HG03565 (cell line): ENCODE measurements at regions not wholly inside any gene's neighbourhood (a gene's known extent, or its start where the extent isn't known, plus 50 kb on each side); places are given as distances from the start of the nearest gene placed in this dataset.
A peak's percentile ranks its signal among the peaks of the same experiment; 100 is the strongest.

ENCODE experiments used
- ATAC-seq: cut with Tn5 transposase; IDR thresholded peaks from one replicate; pipeline ENCODE4 v1.9.1; 2021; ENCODE audit warnings: mild to moderate bottlenecking, moderate library complexity; ENCODE audit not compliant: unreplicated experiment

DNA sequence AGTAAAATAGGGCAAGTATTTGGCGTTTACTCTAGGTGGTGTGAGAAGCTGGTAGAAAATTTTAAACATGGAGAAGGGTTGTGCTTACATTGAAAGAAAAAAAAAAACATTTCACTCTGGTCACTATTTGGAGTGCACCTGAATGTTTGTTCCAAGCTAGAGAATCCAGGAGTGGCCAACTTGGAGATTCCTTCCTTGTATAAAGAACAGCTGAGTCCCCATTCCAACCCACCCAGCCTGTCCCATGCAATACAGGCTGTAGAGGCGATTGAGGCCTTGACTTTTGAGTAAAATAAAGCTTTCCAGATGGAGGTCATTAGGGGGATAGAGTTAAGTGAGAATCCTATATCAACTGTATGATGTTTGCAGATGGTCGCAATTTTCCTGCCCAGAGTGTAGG, 203.8 kb upstream of the SYT4 start:
- no peak for ATAC-seq

- no peak for ATAC-seq
Observed at GRCh38 chr18:43482136-43482535, 204.8 kb upstream of the SYT4 start.

DNA sequence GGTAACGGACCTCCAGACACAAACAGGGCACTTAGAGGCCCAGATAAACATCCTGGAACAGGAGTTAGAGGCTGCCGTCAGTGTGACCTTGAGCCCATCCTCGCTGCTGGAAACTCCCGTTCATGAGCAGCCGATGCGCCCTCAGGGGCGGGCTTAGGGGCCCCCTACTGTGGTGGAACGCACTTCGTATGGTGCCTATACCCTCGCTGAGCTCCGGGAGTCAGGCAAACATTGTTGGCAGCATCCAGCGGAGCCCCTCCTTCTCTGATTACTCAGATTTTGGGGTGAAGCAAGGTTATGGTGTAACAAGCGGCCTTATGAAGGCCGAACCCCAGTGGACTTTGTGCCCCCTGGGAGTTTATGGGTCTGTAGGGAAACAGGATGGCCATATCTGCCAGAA, 205.3 kb upstream of the SYT4 start:
- ATAC-seq, result no peak

- ATAC-seq, result no peak
Observed at GRCh38 chr18:43484710-43485109, 207.4 kb upstream of the SYT4 start.

DNA sequence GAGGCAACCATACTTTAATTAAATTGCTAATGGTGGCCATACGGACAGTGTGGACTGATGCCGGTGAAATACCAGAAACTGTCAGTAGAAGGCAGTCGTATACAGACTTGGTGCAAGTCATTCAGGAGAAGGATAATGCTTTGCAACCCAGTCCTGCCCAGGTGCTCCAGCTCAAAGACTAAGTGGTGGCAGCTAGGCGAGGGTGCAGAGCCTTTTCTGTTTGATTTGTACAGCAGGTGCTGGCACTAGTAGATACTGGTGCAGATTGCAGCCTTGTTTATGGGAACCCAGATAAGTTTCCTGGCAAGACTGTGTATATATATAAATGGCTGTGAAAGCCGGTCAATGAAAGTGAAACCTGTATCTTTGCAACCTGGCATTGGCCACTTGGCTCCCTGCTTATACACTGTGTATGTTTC, 208.3 kb upstream of the SYT4 start:
- no peak for ATAC-seq

GRCh38 chr18:43486462-43486861, 209.2 kb upstream of the SYT4 start:
- no peak for ATAC-seq

DNA sequence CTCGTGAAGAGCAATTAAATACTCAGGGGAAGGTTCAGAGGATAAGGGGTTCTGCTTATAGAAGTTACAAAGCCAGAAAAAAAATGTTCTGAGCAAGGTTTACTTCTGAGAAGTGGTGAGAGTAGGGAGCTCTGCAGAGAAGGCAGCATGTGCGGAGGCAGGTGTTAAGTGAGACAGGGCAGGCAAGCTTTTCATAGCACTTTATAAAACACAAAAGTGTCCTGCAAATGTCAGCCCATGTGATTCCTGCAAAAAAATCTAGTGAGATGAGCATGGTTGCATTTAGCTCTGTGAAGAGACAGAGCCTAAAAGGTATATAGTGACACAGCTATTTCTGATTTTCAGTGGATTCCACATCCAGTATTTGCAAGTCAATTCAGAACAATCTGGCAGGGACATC, 223.8 kb upstream of the SYT4 start:
- ATAC-seq, result no peak

GRCh38 chr18:43506935-43507334, 229.6 kb upstream of the SYT4 start:
- no peak for ATAC-seq

- no peak for ATAC-seq
Observed at GRCh38 chr18:43507842-43508481, 230.7 kb upstream of the SYT4 start.

DNA sequence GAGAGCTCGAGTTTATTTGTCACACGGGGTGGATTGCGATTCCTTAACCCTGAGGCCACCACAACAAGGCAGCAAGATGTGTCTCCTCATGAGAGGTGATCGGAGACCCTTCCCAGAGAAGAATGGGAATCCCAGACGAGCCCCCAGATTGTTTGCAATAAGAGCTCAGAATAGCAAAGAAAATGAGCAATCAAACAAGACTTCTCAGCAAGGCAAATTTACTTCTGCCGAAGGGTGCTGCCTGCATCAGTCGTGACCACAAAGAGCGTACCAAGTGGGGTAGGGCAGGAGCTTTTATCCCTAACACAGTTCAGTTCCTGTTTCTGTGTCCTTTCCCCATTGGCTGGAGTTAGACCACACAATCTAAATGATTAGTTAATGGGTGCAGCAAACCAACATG, 237.5 kb upstream of the SYT4 start:
- no peak for ATAC-seq

DNA sequence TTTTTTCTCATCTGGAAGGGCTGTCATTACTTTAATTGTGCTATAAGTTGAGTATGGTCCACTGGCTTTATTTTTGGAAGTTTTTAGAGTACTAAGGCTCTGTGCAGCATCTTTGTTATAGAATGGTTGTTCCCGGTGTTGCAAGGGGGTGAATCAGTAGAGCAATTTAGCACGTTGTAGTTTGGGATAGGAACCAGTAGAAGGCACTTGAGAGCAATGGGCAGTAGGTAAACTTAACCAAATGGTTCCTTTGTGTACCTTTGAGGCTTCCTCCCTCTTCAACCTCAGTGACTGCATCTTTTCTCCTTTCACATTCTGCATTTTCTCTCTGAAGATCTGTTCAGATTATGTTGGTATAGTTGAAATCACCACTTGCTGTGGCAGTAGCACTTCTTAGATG, 238.2 kb upstream of the SYT4 start:
- no peak for ATAC-seq

DNA sequence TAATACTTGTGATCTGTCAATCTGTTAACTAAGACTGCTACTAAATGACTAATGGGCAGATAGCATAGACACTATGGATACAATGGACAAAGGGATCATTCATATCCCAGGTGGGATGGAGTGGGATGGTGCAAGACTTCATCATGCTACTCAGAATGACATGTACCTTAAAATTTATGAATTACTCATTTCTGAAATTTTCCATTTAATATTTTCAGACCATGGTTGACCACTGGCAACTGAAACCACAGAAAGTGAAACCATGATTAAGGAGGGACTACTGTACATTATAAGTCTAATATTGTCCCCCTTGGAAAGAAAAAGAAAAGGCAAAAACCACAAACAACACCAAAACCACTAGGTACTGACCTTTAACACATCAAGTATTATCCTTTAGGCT, 247.0 kb upstream of the SYT4 start:
- no peak for ATAC-seq

- ATAC-seq, result no peak
Observed at GRCh38 chr18:43525169-43525568, 247.9 kb upstream of the SYT4 start.

DNA sequence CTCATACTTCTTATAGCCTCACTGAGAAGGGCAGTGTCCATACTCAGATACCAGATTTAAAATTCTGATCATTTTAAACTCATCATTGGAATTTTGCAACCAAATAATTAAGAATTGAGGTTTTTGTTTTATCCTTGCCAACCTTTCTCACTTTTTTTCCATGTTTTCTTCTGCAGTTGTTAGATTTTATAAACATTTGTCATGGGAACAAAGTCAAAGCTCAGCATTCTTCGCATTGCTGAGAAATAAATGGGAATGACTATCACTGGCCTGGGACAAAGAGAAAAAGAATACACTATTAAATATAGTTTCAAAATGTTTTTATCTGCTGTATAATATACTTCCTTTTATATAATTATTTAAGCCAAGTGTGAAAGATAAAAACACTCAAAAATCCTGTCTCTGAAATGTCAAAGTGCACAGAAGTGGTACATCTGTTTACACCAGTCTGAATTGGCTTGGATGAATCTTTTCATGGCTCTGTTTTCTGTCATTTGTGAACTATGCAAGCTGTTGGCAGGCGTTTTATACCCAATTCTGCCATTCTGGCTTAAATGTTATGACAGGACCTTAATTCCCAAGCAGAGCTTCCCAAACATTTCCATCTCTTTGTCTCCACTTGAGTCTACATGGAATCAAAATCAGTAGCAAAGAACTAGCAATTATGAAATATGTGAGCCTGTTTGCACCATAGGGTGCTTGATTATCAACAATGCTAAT, 249.3 kb upstream of the SYT4 start:
- ATAC-seq, result no peak

- no peak for ATAC-seq
Observed at GRCh38 chr18:43531438-43531837, 254.1 kb upstream of the SYT4 start.

DNA sequence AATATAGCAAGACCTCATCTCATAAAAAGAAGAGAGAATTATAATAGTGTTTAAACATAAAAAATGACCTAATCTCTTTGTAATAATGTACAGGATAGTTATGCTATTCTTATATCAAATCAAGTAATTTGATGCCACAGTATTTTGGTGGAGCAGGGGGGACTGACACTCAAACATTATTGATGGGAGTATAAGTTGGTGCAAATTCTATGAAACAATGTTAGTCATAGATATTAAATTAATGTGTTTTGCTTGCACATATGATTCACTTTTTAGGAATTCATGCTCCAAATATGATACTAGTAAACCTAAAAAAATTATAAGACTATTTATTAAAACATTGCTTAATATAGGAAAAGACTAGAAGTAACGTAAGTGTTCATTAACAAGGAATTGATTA, 256.1 kb upstream of the SYT4 start:
- ATAC-seq, result no peak

GRCh38 chr18:43534511-43534910, 257.2 kb upstream of the SYT4 start:
- no peak for ATAC-seq

GRCh38 chr18:43539862-43540261, 262.6 kb upstream of the SYT4 start:
- no peak for ATAC-seq

DNA sequence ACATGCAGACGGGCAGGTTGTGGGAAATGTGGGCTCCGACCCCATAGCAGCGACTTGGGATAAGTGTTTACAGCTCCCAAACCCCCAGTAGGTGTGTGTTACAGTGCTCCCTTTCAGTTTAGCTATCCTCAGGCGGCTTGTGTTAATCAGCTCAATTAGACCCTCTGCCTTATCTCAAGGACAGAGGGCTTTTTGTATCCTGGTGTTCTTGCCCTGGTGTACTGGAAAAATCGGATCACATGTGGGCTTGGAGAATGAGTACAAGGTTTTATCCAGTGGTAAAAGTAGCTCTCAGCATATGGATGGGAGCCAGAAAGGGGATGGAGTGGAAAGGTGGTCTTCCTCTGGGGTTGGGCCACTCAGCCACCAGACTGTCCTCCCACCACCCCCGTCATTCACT, 264.7 kb upstream of the SYT4 start:
- no peak for ATAC-seq

DNA sequence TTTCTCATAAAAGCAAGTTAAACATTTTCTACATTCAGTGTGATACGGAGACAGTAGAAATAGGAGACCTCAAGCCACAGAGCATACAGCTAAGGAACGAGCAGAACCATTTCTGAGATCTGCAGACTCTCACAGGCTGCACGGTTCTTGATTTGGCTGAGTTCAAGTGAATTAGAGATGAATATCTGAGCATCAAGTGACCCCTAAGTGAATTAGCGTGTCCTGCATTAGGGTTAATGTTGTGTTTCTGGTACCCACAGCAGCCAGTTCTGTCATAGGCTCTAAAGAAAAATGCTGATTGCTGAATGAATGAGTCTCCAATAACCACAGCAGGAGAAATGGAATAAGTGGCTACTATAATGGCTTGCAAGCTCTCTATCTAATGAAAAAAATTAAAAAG, 265.9 kb upstream of the SYT4 start:
- ATAC-seq, result no peak

DNA sequence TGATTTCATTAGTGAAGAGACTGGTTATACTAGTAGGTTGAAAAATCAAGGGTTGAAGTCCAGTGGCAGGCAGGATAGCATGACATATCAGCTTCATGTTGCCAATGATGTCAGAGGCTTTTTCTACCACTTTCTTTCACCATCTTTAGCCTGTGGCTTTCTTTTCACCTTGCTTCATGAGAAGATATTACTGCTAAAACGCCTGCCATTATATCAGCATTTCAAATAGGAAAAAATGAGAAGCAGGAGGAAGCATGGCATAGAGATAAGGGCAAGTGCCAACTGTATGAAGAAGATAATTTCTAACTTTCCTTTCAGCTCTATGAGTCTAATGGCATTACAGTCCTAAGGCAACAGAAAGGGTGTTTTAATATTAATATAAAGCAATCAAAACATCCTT, 270.2 kb upstream of the SYT4 start:
- no peak for ATAC-seq

GRCh38 chr18:43559507-43559906, 282.2 kb upstream of the SYT4 start:
- no peak for ATAC-seq

DNA sequence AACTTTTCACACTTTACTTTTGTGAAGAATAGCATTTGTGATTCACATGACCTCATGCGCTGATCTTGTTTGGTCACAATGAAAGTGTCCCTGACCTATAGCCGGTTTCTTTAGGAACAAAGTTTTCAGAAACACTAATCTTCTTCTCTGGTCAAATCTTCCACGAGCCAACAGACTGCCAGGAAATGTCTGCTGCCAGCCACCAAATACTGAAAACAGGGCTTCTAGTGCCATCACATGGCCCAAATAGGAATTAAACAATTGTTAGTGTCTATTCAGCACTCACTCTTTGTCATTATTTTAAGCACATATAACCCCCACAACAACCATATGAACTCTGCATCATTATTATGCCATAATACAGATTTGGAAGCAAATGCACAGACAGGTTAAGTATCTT, 286.5 kb upstream of the SYT4 start:
- peak; percentile 60 for ATAC-seq
